SK-N-SH (cell line): ENCODE measurements at regions not wholly inside any gene's neighbourhood (a gene's known extent, or its start where the extent isn't known, plus 50 kb on each side); places are given as distances from the start of the nearest gene placed in this dataset.

ENCODE experiments used
- CTCF ChIA-PET: fragments of 300-600, 350-600 bp; formaldehyde crosslinking; extraction: SDS; loops from one replicate; lab custom pipeline; 2021; lab: Yijun Ruan, JAX
- POLR2A ChIA-PET: fragments of 350-600 bp; sonication (Branson Sonifier 250); formaldehyde crosslinking; extraction: SDS; loops from one replicate; lab custom pipeline; 2020; ENCODE audit warnings: antibody characterized with exemption, inconsistent platforms; lab: Yijun Ruan, JAX
- DNase-seq: peaks from one replicate; pipeline ENCODE4 v3.0.0; 2012
- H2AFZ ChIP-seq: fragments of 200-600 bp; sonication (generic); 2 replicates; pipeline ENCODE4 v1.8.1; 2016; ENCODE audit warnings: antibody characterized with exemption, mild to moderate bottlenecking, low read depth
- H3F3A ChIP-seq: fragments of 200-600 bp; sonication (generic); replicated peaks from 2 replicates; pipeline ENCODE3; 2016; ENCODE audit warnings: antibody characterized with exemption, mild to moderate bottlenecking; ENCODE audit not compliant: insufficient read depth
- H3K27ac ChIP-seq, 2 experiments: fragments of 200-500 bp in 1 of 2; fragments of 200-600 bp in 1 of 2; sonication (Bioruptor generic) in 1 of 2; sonication (generic), shearing (Covaris generic) in 1 of 2; 2 replicates each; pipeline versions ENCODE4 v1.5.1 to v1.6.1; 2014 to 2016; ENCODE audit warnings: low read depth in 2 of 2, inconsistent platforms in 1 of 2, low read length in 1 of 2, mild to moderate bottlenecking in 1 of 2, mixed read lengths in 1 of 2
- H3K27me3 ChIP-seq: fragments of 200-600 bp; sonication (generic), shearing (Covaris generic); 2 replicates; pipeline ENCODE4 v1.6.1; 2016; ENCODE audit warnings: mixed run types; ENCODE audit not compliant: insufficient read depth
- H3K36me3 ChIP-seq, 2 experiments: fragments of 200-500 bp in 1 of 2; fragments of 200-600 bp in 1 of 2; sonication (Bioruptor generic) in 1 of 2; sonication (generic) in 1 of 2; replicated peaks in 1 of 2; 2 replicates each; pipeline versions ENCODE3 to v1.5.1; 2014 to 2016; ENCODE audit warnings: low read length in 1 of 2, mild to moderate bottlenecking in 1 of 2; ENCODE audit not compliant: insufficient read depth in 2 of 2, control insufficient read depth in 1 of 2
- H3K4me1 ChIP-seq, 2 experiments: fragments of 200-500 bp in 1 of 2; fragments of 200-600 bp in 1 of 2; sonication (Bioruptor generic) in 1 of 2; sonication (generic), shearing (Covaris generic) in 1 of 2; 2 replicates each; pipeline versions ENCODE4 v1.5.1 to v1.6.1; 2014 to 2016; ENCODE audit warnings: low read depth in 1 of 2, low read length in 1 of 2, mixed run types in 1 of 2; ENCODE audit not compliant: insufficient read depth in 2 of 2, control insufficient read depth in 1 of 2
- H3K4me2 ChIP-seq: fragments of 200-600 bp; sonication (generic), shearing (Covaris generic); 2 replicates; pipeline ENCODE4 v1.6.1; 2017; ENCODE audit warnings: mixed run types
- H3K4me3 ChIP-seq, 2 experiments: fragments of 200-500 bp in 1 of 2; fragments of 200-600 bp in 1 of 2; sonication (Bioruptor generic) in 1 of 2; sonication (generic), shearing (Covaris generic) in 1 of 2; 2 replicates each; pipeline versions ENCODE4 v1.5.1 to v1.8.1; 2014 to 2016; ENCODE audit warnings: low read depth in 2 of 2, inconsistent platforms in 1 of 2, low read length in 1 of 2, mild to moderate bottlenecking in 1 of 2, mixed read lengths in 1 of 2, moderate library complexity in 1 of 2
- H3K79me2 ChIP-seq: fragments of 200-600 bp; sonication (generic); 2 replicates; pipeline ENCODE4 v1.8.1; 2017; ENCODE audit warnings: mild to moderate bottlenecking; ENCODE audit not compliant: insufficient read depth
- H3K9ac ChIP-seq: fragments of 200-600 bp; sonication (generic); 2 replicates; pipeline ENCODE4 v1.6.1; 2017; ENCODE audit warnings: mixed run types
- H3K9me2 ChIP-seq: fragments of 200-600 bp; sonication (generic); 2 replicates; pipeline ENCODE4 v1.6.1; 2017; ENCODE audit warnings: mixed run types
- H3K9me3 ChIP-seq: fragments of 200-600 bp; sonication (generic); 2 replicates; pipeline ENCODE4 v1.6.1; 2017; ENCODE audit warnings: mixed run types, mild to moderate bottlenecking, moderate library complexity
- H4K20me1 ChIP-seq: fragments of 200-600 bp; sonication (generic); 2 replicates; pipeline ENCODE4 v1.6.1; 2017; ENCODE audit warnings: mild to moderate bottlenecking, mixed run types; ENCODE audit not compliant: insufficient read depth
- CHD2 ChIP-seq: fragments of 150-350 bp; IDR thresholded peaks from 2 replicates; pipeline ENCODE4 v1.6.1; 2018; ENCODE audit warnings: low read length; ENCODE audit not compliant: partially characterized antibody
- FOXJ3 ChIP-seq: sonication (generic); formaldehyde crosslinking; IDR thresholded peaks from 2 replicates; pipeline ENCODE4 v1.5.1; 2020; ENCODE audit warnings: mild to moderate bottlenecking, missing genetic modification reagents
- FOXM1 ChIP-seq: IDR thresholded peaks from 2 replicates; pipeline ENCODE4 v1.4.0; 2012; ENCODE audit warnings: low read depth, mild to moderate bottlenecking
- GABPA ChIP-seq: IDR thresholded peaks from 2 replicates; pipeline ENCODE4 v1.4.0; 2012; ENCODE audit warnings: low read depth, mild to moderate bottlenecking
- GATA2 ChIP-seq: sonication (generic); formaldehyde crosslinking; IDR thresholded peaks from 2 replicates; pipeline ENCODE4 v1.5.0; 2020; ENCODE audit warnings: mild to moderate bottlenecking, missing genetic modification reagents
- JUND ChIP-seq: IDR thresholded peaks from 2 replicates; pipeline ENCODE4 v1.4.0; 2012
- MXI1 ChIP-seq: IDR thresholded peaks from 2 replicates; pipeline ENCODE4 v1.6.1; 2012; ENCODE audit warnings: mild to moderate bottlenecking, low read depth, low read length, improper control_type of control experiment
- POLR2AphosphoS5 ChIP-seq: IDR thresholded peaks from 2 replicates; pipeline ENCODE4 v1.6.1; 2012; ENCODE audit warnings: low read depth, low read length
- RAD21 ChIP-seq: IDR thresholded peaks from 2 replicates; pipeline ENCODE4 v1.6.1; 2012; ENCODE audit warnings: mild to moderate bottlenecking, low read length
- RCOR1 ChIP-seq: fragments of 150-350 bp; IDR thresholded peaks from 2 replicates; pipeline ENCODE4 v1.6.1; 2017; ENCODE audit warnings: antibody characterized with exemption, low read length
- SIN3A ChIP-seq: IDR thresholded peaks from 2 replicates; pipeline ENCODE4 v1.6.1; 2012; ENCODE audit warnings: low read depth, mild to moderate bottlenecking, low read length, moderate library complexity, borderline replicate concordance
- TAF1 ChIP-seq: IDR thresholded peaks from 2 replicates; pipeline ENCODE4 v1.6.1; 2012; ENCODE audit warnings: low read depth, mild to moderate bottlenecking, low read length, moderate library complexity, borderline replicate concordance
- TCF12 ChIP-seq: IDR thresholded peaks from 2 replicates; pipeline ENCODE4 v1.4.0; 2012
- YY1 ChIP-seq: IDR thresholded peaks from 2 replicates; pipeline ENCODE4 v1.4.0; 2012; ENCODE audit warnings: low read depth, mild to moderate bottlenecking
- WGBS: methylation state at CpG from one replicate; pipeline ENCODE4 v1.1.6; 2017; ENCODE audit warnings: low lambda C conversion rate; 5-methylcytosine and 5-hydroxymethylcytosine counted together
- TF ChIP-seq, protein P1 (sequence below): IDR thresholded peaks from 2 replicates; pipeline ENCODE4 v1.4.0; 2012; ENCODE audit warnings: low read depth, borderline replicate concordance
- TF ChIP-seq, protein P2 (sequence below): fragments of 150-350 bp; IDR thresholded peaks from 2 replicates; pipeline ENCODE4 v1.6.1; 2017; ENCODE audit warnings: antibody characterized with exemption, low read length, low read depth, borderline replicate concordance
- TF ChIP-seq, protein P3 (sequence below): fragments of 150-350 bp; IDR thresholded peaks from 2 replicates; pipeline ENCODE4 v1.6.1; 2016; ENCODE audit warnings: mild to moderate bottlenecking, low read depth, low read length

DNA sequence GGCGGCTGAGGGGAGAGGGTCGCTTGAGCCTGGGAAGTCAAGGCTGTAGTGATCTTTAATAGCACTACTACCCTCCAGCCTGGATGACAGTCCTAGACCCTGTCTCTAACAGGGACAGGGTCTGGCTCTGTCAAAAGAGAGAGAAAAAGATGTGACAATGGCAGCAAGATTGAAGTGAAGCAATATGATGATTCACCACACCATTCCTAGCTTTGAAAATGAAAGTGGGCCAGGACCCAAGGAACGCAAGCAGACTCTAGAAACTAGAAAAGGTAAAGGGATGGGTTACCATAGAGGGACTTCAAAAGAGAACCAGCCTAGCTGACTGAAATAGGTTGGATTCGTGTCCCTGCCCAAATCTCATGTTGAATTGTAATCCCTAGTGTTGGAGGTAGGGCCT lies 426.9 kb downstream of the HTR1B start:
- no peak overlapping the region for H2AFZ ChIP-seq
- DNase-seq = no peak
- CTCF ChIA-PET = no interaction called here
- no peaks in the 10 kb centered on the region for H3K36me3 ChIP-seq
- H3K9ac ChIP-seq = no peak overlapping the region
- no peaks in the 10 kb centered on the region for H3K79me2 ChIP-seq
- TF ChIP-seq JUND (no peak), FOXJ3 (CRISPR knock-in tag) (no peak), GABPA (no peak), GATA2 (no peak), POLR2AphosphoS5 (no peak), MXI1 (no peak), TCF12 (no peak), RCOR1 (no peak), SIN3A (no peak), TAF1 (no peak), FOXM1 (no peak), YY1 (no peak), RAD21 (no peak), CHD2 (no peak)
- TF ChIP-seq, protein P1, sequence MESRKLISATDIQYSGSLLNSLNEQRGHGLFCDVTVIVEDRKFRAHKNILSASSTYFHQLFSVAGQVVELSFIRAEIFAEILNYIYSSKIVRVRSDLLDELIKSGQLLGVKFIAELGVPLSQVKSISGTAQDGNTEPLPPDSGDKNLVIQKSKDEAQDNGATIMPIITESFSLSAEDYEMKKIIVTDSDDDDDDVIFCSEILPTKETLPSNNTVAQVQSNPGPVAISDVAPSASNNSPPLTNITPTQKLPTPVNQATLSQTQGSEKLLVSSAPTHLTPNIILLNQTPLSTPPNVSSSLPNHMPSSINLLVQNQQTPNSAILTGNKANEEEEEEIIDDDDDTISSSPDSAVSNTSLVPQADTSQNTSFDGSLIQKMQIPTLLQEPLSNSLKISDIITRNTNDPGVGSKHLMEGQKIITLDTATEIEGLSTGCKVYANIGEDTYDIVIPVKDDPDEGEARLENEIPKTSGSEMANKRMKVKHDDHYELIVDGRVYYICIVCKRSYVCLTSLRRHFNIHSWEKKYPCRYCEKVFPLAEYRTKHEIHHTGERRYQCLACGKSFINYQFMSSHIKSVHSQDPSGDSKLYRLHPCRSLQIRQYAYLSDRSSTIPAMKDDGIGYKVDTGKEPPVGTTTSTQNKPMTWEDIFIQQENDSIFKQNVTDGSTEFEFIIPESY = no peak
- TF ChIP-seq, protein P2, sequence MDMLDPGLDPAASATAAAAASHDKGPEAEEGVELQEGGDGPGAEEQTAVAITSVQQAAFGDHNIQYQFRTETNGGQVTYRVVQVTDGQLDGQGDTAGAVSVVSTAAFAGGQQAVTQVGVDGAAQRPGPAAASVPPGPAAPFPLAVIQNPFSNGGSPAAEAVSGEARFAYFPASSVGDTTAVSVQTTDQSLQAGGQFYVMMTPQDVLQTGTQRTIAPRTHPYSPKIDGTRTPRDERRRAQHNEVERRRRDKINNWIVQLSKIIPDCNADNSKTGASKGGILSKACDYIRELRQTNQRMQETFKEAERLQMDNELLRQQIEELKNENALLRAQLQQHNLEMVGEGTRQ = no peak
- TF ChIP-seq, protein P3, sequence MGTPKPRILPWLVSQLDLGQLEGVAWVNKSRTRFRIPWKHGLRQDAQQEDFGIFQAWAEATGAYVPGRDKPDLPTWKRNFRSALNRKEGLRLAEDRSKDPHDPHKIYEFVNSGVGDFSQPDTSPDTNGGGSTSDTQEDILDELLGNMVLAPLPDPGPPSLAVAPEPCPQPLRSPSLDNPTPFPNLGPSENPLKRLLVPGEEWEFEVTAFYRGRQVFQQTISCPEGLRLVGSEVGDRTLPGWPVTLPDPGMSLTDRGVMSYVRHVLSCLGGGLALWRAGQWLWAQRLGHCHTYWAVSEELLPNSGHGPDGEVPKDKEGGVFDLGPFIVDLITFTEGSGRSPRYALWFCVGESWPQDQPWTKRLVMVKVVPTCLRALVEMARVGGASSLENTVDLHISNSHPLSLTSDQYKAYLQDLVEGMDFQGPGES = no peak
- TF ChIP-seq, all 33 proteins: peak for 0
- Histone ChIP-seq H3K27me3 (no peaks in the 10 kb centered on the region), H3K9me3 (no peaks in the 10 kb centered on the region), H3K4me1 (no peaks in the 10 kb centered on the region; a peak in 2 of 4 replicates), H3K4me2 (no peak overlapping the region), H3K9me2 (no peaks in the 10 kb centered on the region), H3F3A (peaks cover 16% of the 10 kb centered on the region), H3K4me3 (no peak overlapping the region), H4K20me1 (no peaks in the 10 kb centered on the region), H3K27ac (no peak overlapping the region)
- 16% methylated on average over 4 of the region's 4 CpGs for WGBS
- POLR2A ChIA-PET = no interaction called here
